Suppressor macrophage treated with lipopolysaccharide for 1 hour (primary cell): ENCODE measurements at regions not wholly inside any gene's neighbourhood (a gene's known extent, or its start where the extent isn't known, plus 50 kb on each side); places are given as distances from the start of the nearest gene placed in this dataset.
A peak's percentile ranks its signal among the peaks of the same experiment; 100 is the strongest.
"Not testable (repeated sequence)": the region's sequence is repeated elsewhere in the genome, so short reads cannot be mapped to it uniquely, and the experiment has no call there.

ENCODE experiments used
- DNase-seq, 3 donors: peaks; one replicate each; pipeline ENCODE4 v3.0.0-alpha.2; 2020 to 2022

DNA sequence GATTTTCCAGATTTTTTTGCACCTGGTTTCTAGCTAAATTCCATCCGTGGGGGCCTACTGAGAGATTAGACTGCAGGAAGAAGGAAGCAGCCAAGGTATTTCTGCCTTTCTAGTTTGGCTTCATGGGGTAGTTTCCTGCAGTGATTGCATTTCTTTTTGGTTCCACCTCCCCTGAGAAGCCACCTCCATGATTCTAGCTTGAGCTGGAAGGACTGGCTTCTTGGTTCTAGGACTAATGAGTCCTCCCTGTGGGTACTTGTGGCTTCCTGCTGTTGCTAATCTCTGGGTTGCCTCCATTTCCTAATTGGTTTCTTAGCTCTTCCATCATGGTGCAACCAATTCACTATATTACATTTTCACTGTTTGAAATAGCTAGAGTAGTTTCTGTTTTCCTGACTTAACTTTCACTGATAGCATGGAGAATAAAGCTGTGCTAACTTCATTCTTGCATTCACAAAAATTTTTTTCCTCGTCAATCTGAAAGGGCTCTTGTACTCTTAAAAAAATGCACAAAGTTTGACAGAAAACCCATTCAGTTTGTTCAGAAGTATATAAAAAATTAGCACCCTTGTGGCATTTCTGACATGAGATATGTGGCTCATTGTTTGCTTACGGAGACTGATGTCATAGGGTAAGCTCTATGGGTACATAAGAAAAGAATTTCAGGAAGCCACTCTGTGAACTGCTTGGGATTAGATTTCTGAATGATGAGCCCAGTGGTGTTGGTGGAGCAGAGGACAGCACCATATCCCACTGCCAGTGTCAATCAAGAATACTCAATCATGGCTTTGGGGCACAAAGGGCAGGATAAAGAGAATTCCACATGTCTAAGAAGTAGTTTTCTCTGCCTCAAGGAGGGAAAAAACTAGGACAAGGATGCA is 242.8 kb upstream of the RBMS1 start:
- DNase-seq, result peak in 1 of 3 donors; percentile 23

DNA sequence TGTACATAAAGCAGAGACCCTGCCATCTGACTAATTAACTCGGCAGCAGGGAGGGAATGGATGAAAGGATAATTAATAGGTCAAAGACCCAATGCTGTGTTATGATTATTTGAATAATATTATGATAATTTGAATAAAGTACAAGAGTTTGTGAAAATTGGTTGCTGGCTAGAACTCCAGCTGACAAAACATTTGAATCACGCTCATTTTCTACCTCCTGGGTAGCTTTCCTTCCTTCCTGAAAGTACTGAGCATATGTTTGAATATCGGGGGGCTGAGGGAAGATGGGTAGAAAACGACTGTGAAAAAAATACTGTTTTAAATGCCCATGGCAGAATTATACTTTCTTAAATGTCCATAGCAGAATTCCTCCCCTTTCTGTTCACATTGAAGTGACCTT is 243.6 kb upstream of the RBMS1 start:
- no peak for DNase-seq

DNA sequence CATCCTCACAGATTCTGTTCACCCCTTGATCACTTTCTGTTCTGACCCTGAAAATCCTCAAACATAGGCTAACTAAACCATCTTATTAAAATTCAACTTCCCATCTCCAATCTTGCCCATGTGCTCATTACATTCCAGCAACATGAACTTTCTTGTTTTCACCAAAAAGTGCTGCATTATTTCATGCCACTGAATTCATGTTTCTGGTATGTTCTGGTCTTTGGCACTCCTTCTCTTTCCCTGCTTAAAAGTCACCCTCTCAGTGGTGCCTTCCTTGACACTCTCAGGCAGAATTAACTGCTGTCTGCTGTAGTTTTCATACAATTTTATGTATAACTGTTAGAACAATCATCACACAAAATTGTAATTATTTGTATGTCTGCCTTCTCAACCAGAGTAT is 247.7 kb upstream of the RBMS1 start:
- DNase-seq, result no peak

DNA sequence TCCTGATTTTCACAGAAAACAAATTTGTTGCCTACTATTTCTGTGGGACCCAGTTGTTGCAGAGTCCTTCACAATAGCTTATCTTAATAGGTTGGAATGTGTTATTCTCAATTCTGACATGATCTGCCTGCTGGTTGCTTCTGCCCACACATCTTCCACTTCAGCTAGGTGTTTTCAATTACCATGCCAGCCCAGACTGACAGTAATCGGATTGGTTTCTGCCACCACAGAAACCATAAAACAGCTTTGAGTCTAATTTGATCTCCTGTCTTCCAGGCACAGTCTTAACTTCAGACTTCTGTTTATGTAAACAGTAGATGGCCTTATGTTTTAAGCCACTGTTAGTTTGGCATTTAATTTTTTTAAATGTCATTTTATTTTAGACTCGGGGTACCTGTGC is 248.2 kb upstream of the RBMS1 start:
- DNase-seq, result no peak

DNA sequence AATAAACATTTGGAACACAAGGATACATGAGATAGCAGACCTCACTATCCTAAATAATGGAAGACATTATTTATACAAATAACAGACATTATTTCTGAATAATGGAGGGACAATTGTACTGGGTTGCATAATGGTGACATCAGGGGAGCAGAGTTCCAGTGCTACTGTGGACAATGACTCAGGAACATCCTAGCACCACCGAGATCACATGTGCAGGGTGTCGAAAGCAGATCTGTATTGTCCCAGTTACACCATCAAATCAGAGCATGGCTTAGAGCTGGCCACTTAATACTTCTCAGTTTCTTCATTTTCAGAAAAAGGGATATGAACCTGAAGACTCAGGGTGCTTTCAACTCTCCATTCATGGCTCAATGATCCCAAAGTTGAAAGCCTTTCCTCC is 249.1 kb upstream of the RBMS1 start:
- peak; percentile 88 to 95 (median 92) for DNase-seq

DNA sequence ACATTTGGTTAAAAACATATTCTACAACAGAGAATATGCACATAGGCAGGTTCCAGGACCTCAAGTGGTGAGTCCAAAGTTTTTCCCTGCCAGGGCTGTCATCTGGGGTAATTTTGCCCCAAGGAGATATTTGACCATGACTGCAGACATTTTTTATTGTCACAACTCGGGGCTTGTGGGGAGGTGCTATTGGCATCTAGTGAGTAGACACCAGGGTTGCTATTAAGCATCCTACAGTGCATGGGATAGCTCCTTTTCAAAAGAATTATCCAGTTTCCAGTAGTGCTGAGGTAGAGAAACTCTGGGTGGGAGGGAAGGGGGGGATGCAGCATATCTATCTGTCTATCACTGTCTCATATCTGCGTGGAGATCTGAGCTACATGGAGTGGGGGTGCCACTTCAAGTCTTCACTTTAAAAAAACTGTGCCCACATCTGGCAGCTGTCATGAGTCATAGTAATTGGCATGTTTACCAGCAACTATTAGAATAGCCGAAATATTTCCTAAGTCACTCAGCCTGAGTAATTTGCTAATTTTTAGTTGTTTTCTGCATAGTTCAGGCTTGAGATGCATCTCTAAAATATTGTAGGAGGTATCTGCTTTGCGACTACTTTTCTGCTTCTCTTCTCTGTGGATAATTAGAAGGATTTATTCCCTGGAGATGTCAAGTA is 254.0 kb upstream of the RBMS1 start:
- peak in 2 of 3 donors; percentile 16 to 22 for DNase-seq

DNA sequence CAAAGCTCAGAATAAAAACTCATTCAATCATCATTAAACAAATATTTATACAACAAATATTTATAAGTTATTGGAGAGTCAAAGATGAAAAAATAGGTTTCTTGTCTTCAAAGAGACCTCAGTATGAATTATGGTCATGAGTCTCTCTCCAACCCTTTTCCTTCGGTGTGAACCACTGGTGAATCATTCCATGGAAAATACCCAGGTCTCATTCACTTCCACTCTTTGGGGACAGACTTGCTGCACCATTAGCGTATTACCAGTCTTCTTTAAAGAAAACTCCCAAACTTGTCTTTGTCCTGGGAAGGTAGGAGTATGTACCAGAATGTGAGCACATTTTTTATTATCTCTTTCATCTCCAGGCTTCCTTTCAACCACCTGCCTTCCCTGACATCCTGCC is 257.4 kb upstream of the RBMS1 start:
- peak; percentile 57 to 79 (median 79) for DNase-seq

DNA sequence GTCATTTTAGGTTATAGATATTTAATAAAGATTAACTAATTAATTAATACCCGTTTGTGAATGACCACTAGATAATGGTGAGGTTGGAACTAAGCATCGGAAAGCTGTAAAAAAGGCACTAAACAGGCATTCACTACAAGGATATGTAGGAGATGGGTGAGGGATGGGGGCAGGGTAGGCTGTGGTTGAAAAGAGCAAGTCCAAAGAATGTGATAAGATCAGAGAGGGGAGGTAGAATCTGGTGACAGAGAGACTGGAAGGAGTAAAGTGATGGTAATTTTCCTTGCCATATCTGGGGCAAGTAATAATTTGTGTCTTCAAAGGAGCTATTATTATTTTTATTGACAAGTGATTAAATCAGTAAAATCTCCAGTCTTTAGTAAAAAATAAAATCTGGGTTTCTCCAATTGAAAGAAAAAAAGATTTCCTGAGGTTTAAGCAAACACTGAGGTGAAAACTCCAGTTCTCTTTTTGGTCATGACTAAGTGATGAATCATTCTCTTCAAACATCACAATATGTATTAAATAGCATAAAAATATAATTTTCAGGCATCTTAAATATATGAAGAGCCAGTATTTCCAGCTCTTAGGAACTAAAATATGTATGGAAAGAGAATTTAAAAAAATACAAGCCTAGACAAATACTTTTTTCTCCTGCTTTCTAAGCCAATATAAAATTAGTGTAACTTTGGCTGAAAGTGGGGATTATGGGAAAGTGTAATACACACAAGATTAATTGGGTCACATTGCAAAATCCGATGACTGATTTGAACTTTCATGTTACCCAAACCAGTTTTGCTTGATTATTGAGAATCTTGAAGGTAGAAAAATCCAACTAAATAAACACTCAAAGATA is 259.1 kb upstream of the RBMS1 start:
- DNase-seq, result peak; percentile 39 to 81 (median 81)

DNA sequence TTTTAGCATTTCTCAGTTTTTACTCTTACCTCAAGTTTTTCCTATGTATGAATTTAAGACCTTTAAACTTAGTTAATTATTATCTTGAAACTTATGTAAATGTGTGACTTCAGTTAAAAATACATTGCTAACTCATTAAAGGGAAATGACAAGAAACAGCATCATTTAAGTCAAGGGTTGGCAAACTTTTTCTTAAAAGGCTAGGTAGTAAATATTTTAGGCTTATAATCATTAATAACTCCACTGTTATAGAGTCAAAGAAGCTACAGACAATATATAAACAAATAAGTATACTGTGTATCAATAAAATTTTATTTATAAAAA is 259.7 kb upstream of the RBMS1 start:
- DNase-seq, result no peak

DNA sequence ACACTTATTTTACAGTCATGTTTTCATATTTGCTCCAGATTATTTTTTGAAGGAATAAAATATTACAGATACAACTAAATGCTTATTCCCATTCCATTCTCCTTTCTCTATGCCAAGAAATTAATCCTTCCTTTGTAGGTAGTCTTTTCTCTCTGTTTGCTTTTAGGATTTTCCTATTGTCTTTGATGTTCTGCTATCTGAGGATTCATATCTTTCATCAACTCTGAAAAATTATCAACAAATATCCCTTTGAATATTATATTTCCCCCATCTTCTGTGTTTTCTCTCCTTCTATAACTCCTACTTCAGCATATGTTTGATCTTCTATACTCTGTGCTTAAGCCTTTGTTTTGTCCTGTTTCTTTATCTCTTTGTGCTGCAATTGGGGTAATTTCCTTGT is 260.4 kb upstream of the RBMS1 start:
- peak in 1 of 3 donors; percentile 17 for DNase-seq

DNA sequence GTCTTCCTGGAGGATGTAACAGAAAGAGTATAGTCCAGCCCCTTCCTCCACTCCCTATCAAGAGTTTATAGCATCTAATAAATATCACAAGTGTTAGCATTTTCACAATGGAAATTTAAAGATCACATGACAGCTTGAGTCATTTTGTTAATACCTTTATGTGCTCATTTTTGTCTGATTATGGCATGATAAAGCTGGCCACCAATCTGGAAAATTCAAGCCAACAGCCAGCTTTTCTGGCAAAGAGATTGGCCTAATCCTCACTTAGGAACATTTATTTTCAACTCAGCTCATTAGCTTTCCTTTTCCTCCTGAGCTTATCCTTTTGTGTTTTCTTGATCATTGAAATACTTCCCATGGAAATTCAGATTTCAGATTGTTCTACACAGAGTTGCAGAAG is 262.9 kb upstream of the RBMS1 start:
- no peak for DNase-seq

DNA sequence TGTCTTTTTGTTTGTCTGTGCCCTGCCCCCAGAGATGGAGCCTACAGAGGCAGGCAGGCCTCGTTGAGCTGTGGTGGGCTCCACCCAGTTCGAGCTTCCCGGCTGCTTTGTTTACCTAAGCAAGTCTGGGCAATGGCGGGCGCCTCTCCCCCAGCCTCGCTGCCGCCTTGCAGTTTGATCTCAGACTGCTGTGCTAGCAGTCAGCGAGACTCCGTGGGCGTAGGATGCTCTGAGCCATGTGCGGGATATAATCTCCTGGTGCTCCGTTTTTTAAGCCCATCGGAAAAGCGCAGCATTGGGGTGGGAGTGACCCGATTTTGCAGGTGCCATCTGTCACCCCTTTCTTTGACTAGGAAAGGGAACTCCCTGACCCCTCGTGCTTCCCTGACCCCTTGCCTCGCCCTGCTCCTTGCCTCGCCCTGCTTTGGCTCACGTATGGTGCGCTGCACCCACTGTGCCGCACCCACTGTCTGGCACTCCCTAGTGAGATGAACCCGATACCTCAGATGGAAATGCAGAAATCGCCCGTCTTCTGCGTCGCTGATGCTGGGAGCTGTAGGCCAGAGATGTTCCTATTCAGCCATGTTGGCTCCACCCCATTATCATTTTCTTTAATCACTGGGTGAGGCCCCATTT is 269.0 kb upstream of the RBMS1 start:
- not testable (repeated sequence) for DNase-seq

DNA sequence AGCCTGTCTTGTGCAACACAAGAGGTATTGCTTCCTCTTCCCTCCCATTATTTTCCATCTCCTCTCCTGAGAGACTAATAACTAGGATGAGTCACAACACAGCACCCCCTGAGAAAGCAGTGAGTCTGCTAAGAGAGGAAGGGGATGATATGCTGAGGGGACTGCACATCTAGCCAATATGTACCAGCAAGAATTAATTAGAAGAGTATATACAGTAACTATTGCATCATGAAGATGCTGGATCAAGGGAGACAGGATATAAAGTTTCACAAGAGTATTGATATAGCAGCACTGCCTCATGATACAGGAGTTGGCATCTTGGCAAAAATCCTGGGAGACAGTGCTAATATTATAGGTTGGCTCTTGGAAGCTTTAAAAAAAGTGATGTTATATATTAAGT is 289.9 kb upstream of the RBMS1 start:
- peak in 2 of 3 donors; percentile 4 to 21 for DNase-seq

DNA sequence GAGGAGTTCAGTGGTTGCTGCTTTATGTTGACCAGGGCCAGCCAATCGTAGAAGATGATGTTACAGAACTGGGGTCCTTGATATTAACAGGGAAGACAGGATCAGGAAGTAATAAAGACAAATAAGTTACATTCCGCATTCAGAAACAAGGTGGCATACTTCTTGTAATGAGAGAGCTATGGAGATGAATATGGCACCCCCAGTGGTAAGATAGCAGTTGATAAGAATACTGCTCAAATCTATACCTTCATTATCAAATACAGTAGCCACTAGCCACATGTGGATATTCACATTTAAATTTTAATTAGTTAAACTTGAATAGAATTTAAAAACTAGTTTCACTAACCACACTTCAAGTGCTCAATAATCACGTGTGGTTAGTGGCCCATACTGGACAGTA is 290.4 kb upstream of the RBMS1 start:
- no peak for DNase-seq

DNA sequence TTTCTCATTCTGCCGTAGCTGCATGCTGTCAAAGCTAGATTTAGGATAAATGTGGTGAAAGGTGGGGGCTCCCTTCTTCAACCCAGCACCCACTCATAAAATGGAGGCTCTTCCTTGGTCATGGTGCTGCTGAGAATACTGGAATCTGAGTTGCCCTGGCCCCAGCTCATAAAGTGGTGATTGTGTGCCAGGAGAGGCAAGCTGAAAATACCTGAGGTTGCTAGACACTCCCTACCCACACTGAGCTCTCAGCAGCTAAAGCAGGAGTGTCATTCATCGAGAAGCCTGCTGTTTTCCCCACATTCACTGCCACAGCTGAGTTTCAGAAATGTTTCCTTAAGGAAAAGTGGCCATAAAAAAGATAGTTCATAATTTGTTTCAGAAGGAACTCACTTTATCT is 297.1 kb upstream of the RBMS1 start:
- DNase-seq, result no peak

DNA sequence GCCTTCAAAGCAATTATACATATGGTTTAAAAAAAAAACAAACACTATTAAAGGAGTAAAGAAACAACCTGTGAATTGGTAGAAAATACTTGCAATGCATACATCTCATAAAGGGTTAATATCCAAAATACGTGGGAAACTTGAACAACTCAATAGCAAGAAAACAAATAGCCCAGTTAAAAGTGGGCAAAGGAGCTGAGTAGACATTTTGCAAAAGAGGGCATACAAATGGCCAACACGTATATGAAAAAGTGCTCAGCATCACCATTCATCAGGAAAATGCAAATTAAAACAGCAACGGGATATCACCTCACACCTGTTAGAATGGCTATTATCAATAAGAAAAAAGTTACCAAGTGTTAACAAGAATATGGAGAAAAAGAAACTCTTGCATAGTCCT is 298.3 kb upstream of the RBMS1 start:
- DNase-seq, result no peak

DNA sequence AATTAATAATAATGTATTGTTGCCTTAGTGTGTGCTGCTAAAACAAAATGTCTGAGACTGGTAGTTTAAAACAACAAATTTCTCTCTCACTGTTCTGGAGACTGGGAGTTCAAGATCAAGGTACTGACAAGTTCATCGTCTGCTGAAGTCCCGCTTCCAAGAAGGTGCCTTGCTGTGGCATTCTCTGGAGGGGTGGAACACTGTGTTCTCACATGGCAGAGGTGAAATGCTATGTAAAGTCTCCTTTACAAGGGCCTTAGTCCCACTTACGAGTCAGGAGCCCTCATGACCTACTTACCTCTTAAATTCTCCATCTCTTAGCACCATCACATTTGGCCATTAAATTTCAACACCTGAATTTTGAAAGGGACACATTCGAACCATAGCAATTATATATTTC is 299.2 kb upstream of the RBMS1 start:
- DNase-seq, result no peak

DNA sequence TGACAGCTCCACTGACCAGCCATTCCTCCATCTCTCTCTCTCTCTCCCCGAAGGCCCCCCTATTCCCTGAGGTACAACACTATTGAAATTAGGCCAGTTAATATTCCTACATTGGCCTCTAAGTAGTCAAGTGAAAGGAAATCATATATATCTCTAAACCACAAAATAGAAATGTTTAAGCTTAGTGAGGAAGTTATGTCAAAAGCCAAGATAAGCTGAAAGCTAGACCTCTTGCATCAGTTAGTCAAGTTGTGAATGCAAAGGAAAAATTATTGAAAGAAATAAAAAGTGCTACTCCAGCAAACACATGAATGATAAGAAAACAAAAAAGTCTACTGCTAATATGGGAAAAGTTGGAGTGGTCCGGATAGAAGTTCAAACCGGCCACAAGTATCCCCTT is 301.3 kb upstream of the RBMS1 start:
- no peak for DNase-seq

DNA sequence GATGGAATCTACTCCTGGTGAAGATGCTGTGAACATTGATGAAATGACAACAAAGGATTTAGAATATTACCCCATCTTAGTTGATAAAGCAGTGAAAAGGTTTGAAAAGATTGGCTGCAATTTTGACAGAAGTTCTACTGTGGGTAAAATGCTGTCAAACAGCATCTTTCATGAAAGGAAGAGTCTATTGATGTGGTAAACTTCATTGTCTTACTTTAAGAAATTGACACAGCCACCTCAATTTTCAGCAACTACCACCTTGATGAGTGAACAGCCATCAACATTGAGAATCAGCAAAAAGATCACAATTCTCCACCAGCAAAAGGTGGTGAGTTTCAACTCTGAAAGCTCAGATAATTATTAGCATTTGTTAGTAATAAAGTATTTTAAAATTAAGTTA is 310.3 kb upstream of the RBMS1 start:
- no peak for DNase-seq

DNA sequence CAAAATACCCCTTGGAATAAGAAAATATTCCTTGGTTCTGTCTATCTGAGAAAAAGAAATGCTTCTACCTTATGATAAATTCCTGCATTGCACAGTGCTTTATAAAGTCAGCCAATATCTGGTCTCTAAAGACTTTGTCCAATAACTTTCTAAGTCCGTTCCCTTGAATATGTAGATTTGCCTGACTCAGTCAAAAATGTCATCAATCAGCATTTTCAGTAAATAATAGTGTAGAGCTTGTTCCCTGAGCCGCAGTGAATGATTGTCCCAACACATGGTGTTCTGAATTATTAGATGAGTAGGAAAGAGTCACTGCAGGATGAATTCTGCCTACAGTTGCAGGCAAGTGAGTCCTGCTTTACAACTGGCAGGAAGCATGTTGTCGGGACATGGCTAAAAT is 316.8 kb upstream of the RBMS1 start:
- no peak for DNase-seq

DNA sequence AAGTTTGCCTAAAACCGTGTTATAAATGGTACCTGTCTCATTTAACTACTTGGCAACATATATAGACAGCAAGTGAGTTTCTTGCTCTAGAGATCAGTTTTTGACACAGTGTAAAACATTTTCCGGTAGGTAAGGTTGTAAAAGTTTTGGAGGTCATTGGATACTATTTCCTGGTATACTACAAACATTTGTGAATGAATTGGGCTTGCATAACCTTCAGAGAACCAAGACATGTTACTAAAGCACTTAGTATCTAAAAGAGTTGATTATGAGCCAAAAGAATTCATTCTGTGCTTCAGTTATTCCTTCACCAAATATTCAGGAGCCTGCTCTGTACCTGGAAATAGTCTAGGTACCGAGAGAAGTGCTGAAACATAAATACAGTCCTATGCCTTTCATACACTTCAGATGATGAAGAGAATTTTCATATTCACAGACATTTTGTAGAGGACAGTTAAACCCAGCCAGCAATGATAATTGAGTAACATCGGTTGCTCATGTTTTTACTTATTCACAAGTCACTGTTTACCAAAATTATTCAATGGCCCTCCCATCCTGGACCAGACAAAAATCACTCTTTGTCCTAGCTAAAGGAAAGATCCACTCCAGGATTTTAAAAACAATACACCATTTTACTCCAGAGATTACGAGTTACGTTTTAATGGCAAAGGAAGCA is 319.4 kb upstream of the RBMS1 start:
- DNase-seq, result no peak

DNA sequence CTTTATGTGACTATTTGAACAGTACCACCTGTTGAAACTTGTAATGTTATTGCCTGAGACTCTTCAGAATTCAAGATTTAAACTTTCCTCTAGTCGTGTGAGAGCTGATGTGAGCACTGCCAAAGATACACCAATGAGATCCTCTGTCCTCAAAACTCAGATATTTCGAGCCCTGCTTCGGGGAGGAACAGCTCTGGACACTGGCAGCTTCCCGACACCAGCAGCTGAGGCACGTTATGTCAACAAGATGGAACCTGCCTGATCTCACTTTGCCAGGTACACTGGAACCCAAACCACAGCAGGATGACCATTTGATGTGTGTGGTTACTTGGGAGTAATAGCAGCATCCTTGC is 319.9 kb upstream of the RBMS1 start:
- DNase-seq, result no peak
